Motor neuron (in vitro differentiated cells): ENCODE measurements at regions not wholly inside any gene's neighbourhood (a gene's known extent, or its start where the extent isn't known, plus 50 kb on each side); places are given as distances from the start of the nearest gene placed in this dataset.
A peak's percentile ranks its signal among the peaks of the same experiment; 100 is the strongest.

Experiments
- ATAC-seq, 8 experiments: fragments of 200-7000 bp; cut with Tn5 transposase; replicated peaks in 6 of 8; 2 replicates each; pipeline ENCODE4 v1.8.0; 2021; ENCODE audit warnings: mild to moderate bottlenecking in 8 of 8, moderate library complexity in 8 of 8
- H3K27ac ChIP-seq, 2 donors: fragments of 250-450 bp; sonication (Bioruptor Pico); 2 replicates each; pipeline ENCODE4 v1.9.0; 2021; ENCODE audit warnings: antibody characterized with exemption in 2 of 2, mild to moderate bottlenecking in 2 of 2, moderate library complexity in 1 of 2
- H3K4me1 ChIP-seq, 2 donors: fragments of 250-450 bp; sonication (Bioruptor Pico); replicated peaks in 1 of 2; 2 replicates each; pipeline ENCODE4 v1.6.1; 2021; ENCODE audit warnings: antibody characterized with exemption in 2 of 2, mild to moderate bottlenecking in 2 of 2, moderate library complexity in 1 of 2
- H3K4me3 ChIP-seq, 5 donors: fragments of 250-450 bp; sonication (Bioruptor Pico); 2 replicates each; pipeline ENCODE4 v1.9.0; 2021; ENCODE audit warnings: antibody characterized with exemption in 5 of 5, mild to moderate bottlenecking in 5 of 5, moderate library complexity in 4 of 5
- WGBS, 10 experiments: fragments of 450-650 bp; shearing (Covaris generic); methylation state at CpG; one replicate each; pipeline ENCODE4 v1.0.0; 2022; 5-methylcytosine and 5-hydroxymethylcytosine counted together
- in situ Hi-C, 9 experiments: fragments of 400-800 bp; cut with MboI; loops; one replicate each; pipeline ENCODE4 v1.15.0; 2021; ENCODE audit warnings: low sequenced_read_pairs in 9 of 9, low pct_unique_long_range_greater_than_20kb in 2 of 9; ENCODE audit not compliant: unreplicated experiment in 9 of 9

- H3K27ac ChIP-seq = no peak overlapping the region
- in situ Hi-C loops = no loop called here
- ATAC-seq = peak in 2 of 8 experiments; percentile 49 to 65
- no peak overlapping the region for H3K4me3 ChIP-seq
- no peaks in the 10 kb centered on the region for H3K4me1 ChIP-seq
- WGBS, 10 experiments = 0 to 100% (median 83%) methylated on average over 1 of the region's 1 CpG; no CpG with 5 or more reads in 2 of the 10 experiments
Measured at GRCh38 chr3:111244760-111245159, 173.1 kb downstream of the NECTIN3 start.

- H3K4me1 ChIP-seq = no peaks in the 10 kb centered on the region
- no peak overlapping the region for H3K4me3 ChIP-seq
- in situ Hi-C loops = no loop called here
- 21 to 100% (median 81%) methylated on average over 2 to 6 of the region's 7 CpGs for WGBS, 10 experiments
- ATAC-seq = peak in 3 of 8 experiments; percentile 47 to 82 (median 52)
- no peak overlapping the region for H3K27ac ChIP-seq
Measured at GRCh38 chr3:111246967-111247760, 175.5 kb downstream of the NECTIN3 start.

- ATAC-seq = no peak
- H3K27ac ChIP-seq = no peak overlapping the region
- H3K4me1 ChIP-seq = no peaks in the 10 kb centered on the region
- in situ Hi-C loops = no loop called here
- WGBS, 10 experiments = 100% methylated on average over 1 of the region's 1 CpG; no CpG with 5 or more reads in 5 of the 10 experiments
- no peak overlapping the region for H3K4me3 ChIP-seq
Measured at GRCh38 chr3:111248406-111248805, 176.8 kb downstream of the NECTIN3 start.

GRCh38 chr3:111249421-111249820, 177.8 kb downstream of the NECTIN3 start:
- H3K4me3 ChIP-seq = no peak overlapping the region
- H3K27ac ChIP-seq = no peak overlapping the region
- ATAC-seq = no peak
- in situ Hi-C loops = no loop called here
- H3K4me1 ChIP-seq = no peaks in the 10 kb centered on the region

GRCh38 chr3:111252779-111253178, 181.2 kb downstream of the NECTIN3 start:
- Histone ChIP-seq H3K27ac (no peak overlapping the region), H3K4me3 (no peak overlapping the region), H3K4me1 (no peaks in the 10 kb centered on the region)
- in situ Hi-C loops = no loop called here
- ATAC-seq = peak in 3 of 8 experiments; percentile 49 to 86 (median 75)
- 33 to 100% (median 59%) methylated on average over 1 to 3 of the region's 3 CpGs; no CpG with 5 or more reads in 2 of the 10 experiments for WGBS, 10 experiments

- Histone ChIP-seq H3K4me3 (no peak overlapping the region), H3K4me1 (no peaks in the 10 kb centered on the region), H3K27ac (no peak overlapping the region)
- WGBS, 10 experiments = 50 to 100% (median 100%) methylated on average over 1 to 2 of the region's 2 CpGs
- in situ Hi-C loops = no loop called here
- no peak for ATAC-seq
Measured at GRCh38 chr3:111253733-111254132, 182.1 kb downstream of the NECTIN3 start.

- in situ Hi-C loops = no loop called here
Measured at GRCh38 chr3:111260878-111261277, 189.3 kb downstream of the NECTIN3 start.

GRCh38 chr3:111269777-111270176, 198.2 kb downstream of the NECTIN3 start:
- Histone ChIP-seq H3K27ac (no peak overlapping the region), H3K4me3 (no peak overlapping the region), H3K4me1 (peaks cover 0 to under 1% of the 10 kb centered on the region in 2 donors)
- peak in 7 of 8 experiments; percentile 64 to 93 (median 85) for ATAC-seq
- WGBS, 10 experiments = 17 to 70% (median 57%) methylated on average over 1 to 2 of the region's 2 CpGs; no CpG with 5 or more reads in 3 of the 10 experiments
- in situ Hi-C loops = no loop called here

More at GRCh38 chr3:111260878-111261277, 189.3 kb downstream of the NECTIN3 start:
- no peaks in the 10 kb centered on the region for H3K4me1 ChIP-seq
- no peak overlapping the region for H3K4me3 ChIP-seq
- H3K27ac ChIP-seq = no peak overlapping the region
- peak in 2 of 8 experiments; percentile 61 to 88 for ATAC-seq

- in situ Hi-C loops = no loop called here
- 9 to 65% (median 25%) methylated on average over 2 to 4 of the region's 4 CpGs; no CpG with 5 or more reads in 1 of the 10 experiments for WGBS, 10 experiments
- peak in 2 of 8 experiments; percentile 37 to 79 for ATAC-seq
Measured at GRCh38 chr3:111277226-111277625, 205.6 kb downstream of the NECTIN3 start.

GRCh38 chr3:111278959-111279358, 207.3 kb downstream of the NECTIN3 start:
- in situ Hi-C loops = no loop called here
- peaks cover 0 to 9% of the 10 kb centered on the region in 2 donors for H3K4me1 ChIP-seq
- ATAC-seq = peak in 3 of 8 experiments; percentile 75 to 100 (median 98)
- H3K4me3 ChIP-seq = no peak overlapping the region
- no peak overlapping the region for H3K27ac ChIP-seq

More at GRCh38 chr3:111277226-111277625, 205.6 kb downstream of the NECTIN3 start:
- H3K27ac ChIP-seq = no peak overlapping the region
- H3K4me3 ChIP-seq = no peak overlapping the region
- peaks cover 0 to 9% of the 10 kb centered on the region in 2 donors for H3K4me1 ChIP-seq

GRCh38 chr3:111282024-111282423, 210.4 kb downstream of the NECTIN3 start:
- Histone ChIP-seq H3K27ac (no peak overlapping the region), H3K4me3 (no peak overlapping the region), H3K4me1 (peaks cover 5 to 10% of the 10 kb centered on the region in 2 donors)
- ATAC-seq = no peak
- 75 to 86% (median 78%) methylated on average over 3 to 6 of the region's 6 CpGs; no CpG with 5 or more reads in 6 of the 10 experiments for WGBS, 10 experiments
- in situ Hi-C loops = no loop called here

GRCh38 chr3:111283165-111283564, 211.5 kb downstream of the NECTIN3 start:
- WGBS, 10 experiments = 73 to 100% (median 83%) methylated on average over 1 to 4 of the region's 4 CpGs; no CpG with 5 or more reads in 1 of the 10 experiments
- ATAC-seq = no peak
- in situ Hi-C loops = no loop called here
- Histone ChIP-seq H3K27ac (no peak overlapping the region), H3K4me3 (no peak overlapping the region), H3K4me1 (peaks cover 5 to 10% of the 10 kb centered on the region in 2 donors)

- no peak overlapping the region for H3K4me3 ChIP-seq
- no peak overlapping the region for H3K27ac ChIP-seq
- WGBS, 10 experiments = 0 to 83% (median 19%) methylated on average over 1 to 4 of the region's 4 CpGs; no CpG with 5 or more reads in 2 of the 10 experiments
- H3K4me1 ChIP-seq = peaks cover 5 to 10% of the 10 kb centered on the region in 2 donors
- in situ Hi-C loops = no loop called here
- ATAC-seq = peak in 4 of 8 experiments; percentile 49 to 72 (median 50)
Measured at GRCh38 chr3:111284503-111285183, 213.0 kb downstream of the NECTIN3 start.
